ENCODE measurements at regions not wholly inside any gene's neighbourhood (a gene's known extent, or its start where the extent isn't known, plus 50 kb on each side); places are given as distances from the start of the nearest gene placed in this dataset.

- H3K4me3 ChIP-seq (replicated peaks; ENCODE audit: low read depth, low read length) = no peak overlapping the region
- DNase-seq (ENCODE audit: extremely low read depth, low read depth) = no peak
- no peak for TF ChIP-seq CTCF (IDR thresholded peaks at IDR 0.05; ENCODE audit: low read depth, low read length, missing control alignments)
Measured at GRCh38 chr18:4823091-4823490, 368.0 kb upstream of the DLGAP1 start.

GRCh38 chr18:4821801-4822200, 366.7 kb upstream of the DLGAP1 start:
- no peak for DNase-seq (ENCODE audit: extremely low read depth, low read depth)
- no peak overlapping the region for H3K4me3 ChIP-seq (replicated peaks; ENCODE audit: low read depth, low read length)
- no peak for TF ChIP-seq CTCF (IDR thresholded peaks at IDR 0.05; ENCODE audit: low read depth, low read length, missing control alignments)

GRCh38 chr18:4817665-4818064, 362.6 kb upstream of the DLGAP1 start:
- DNase-seq (ENCODE audit: extremely low read depth, low read depth) = no peak
- H3K4me3 ChIP-seq (replicated peaks; ENCODE audit: low read depth, low read length) = no peak overlapping the region
- TF ChIP-seq CTCF (IDR thresholded peaks at IDR 0.05; ENCODE audit: low read depth, low read length, missing control alignments) = no peak

- DNase-seq (ENCODE audit: extremely low read depth, low read depth) = no peak
- no peak for TF ChIP-seq CTCF (IDR thresholded peaks at IDR 0.05; ENCODE audit: low read depth, low read length, missing control alignments)
- H3K4me3 ChIP-seq (replicated peaks; ENCODE audit: low read depth, low read length) = no peak overlapping the region
Measured at GRCh38 chr18:4813708-4814107, 358.6 kb upstream of the DLGAP1 start.

- DNase-seq (ENCODE audit: extremely low read depth, low read depth) = no peak
- H3K4me3 ChIP-seq (replicated peaks; ENCODE audit: low read depth, low read length) = no peak overlapping the region
- TF ChIP-seq CTCF (IDR thresholded peaks at IDR 0.05; ENCODE audit: low read depth, low read length, missing control alignments) = no peak
Measured at GRCh38 chr18:4808891-4809290, 353.8 kb upstream of the DLGAP1 start.

- H3K4me3 ChIP-seq (replicated peaks; ENCODE audit: low read depth, low read length) = no peak overlapping the region
- no peak for DNase-seq (ENCODE audit: extremely low read depth, low read depth)
- no peak for TF ChIP-seq CTCF (IDR thresholded peaks at IDR 0.05; ENCODE audit: low read depth, low read length, missing control alignments)
Measured at GRCh38 chr18:4807604-4808293, 352.6 kb upstream of the DLGAP1 start.

GRCh38 chr18:4806331-4806730, 351.2 kb upstream of the DLGAP1 start:
- DNase-seq (ENCODE audit: extremely low read depth, low read depth) = no peak
- TF ChIP-seq CTCF (IDR thresholded peaks at IDR 0.05; ENCODE audit: low read depth, low read length, missing control alignments) = no peak
- H3K4me3 ChIP-seq (replicated peaks; ENCODE audit: low read depth, low read length) = no peak overlapping the region
